AG09309 (cell line): ENCODE measurements at regions not wholly inside any gene's neighbourhood (a gene's known extent, or its start where the extent isn't known, plus 50 kb on each side); places are given as distances from the start of the nearest gene placed in this dataset.

ENCODE experiments used
- DNase-seq: peaks from one replicate; pipeline ENCODE4 v3.0.0-alpha.2; 2010; ENCODE audit warnings: low read depth
- H3K4me3 ChIP-seq: 2 replicates; pipeline ENCODE4 v1.5.1; 2011; ENCODE audit warnings: mild to moderate bottlenecking, low read depth, low read length, moderate library complexity; ENCODE audit not compliant: control insufficient read depth
- TF ChIP-seq, protein P1 (sequence below): IDR thresholded peaks from 2 replicates; pipeline ENCODE4 v1.5.1; 2011; ENCODE audit warnings: mild to moderate bottlenecking, low read depth, low read length, inconsistent platforms; ENCODE audit not compliant: insufficient read depth, control insufficient read depth; ENCODE audit errors: missing control alignments

DNA sequence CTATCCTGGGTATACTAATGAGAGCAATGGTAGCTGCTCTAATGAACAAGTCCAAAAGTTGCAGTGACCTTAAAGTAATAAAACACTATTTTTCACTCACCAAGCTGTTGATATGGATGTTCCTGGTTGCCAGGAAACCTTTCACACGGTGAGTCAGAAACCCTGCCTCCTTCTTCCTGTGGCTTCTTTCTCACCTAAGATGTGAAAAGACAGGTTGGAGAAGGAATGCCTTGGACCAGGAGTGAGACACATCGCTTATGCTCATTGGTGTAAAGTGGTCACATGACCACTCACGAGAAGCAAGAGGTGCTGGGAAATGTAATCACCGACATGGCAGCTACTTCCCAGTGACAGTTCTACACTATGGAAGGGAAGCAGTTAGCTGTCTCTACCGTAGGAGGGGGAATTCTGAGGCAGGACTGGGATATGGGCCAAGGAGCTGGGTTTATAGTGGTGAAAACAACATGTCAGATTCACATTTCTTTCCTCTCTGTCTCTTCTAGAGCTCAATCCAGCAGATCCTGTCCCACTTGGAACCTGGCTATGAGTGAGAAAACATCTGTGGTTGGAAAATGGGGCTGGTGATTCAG, 320.4 kb upstream of the KLF4 start:
- no peak overlapping the region for H3K4me3 ChIP-seq
- TF ChIP-seq, protein P1, sequence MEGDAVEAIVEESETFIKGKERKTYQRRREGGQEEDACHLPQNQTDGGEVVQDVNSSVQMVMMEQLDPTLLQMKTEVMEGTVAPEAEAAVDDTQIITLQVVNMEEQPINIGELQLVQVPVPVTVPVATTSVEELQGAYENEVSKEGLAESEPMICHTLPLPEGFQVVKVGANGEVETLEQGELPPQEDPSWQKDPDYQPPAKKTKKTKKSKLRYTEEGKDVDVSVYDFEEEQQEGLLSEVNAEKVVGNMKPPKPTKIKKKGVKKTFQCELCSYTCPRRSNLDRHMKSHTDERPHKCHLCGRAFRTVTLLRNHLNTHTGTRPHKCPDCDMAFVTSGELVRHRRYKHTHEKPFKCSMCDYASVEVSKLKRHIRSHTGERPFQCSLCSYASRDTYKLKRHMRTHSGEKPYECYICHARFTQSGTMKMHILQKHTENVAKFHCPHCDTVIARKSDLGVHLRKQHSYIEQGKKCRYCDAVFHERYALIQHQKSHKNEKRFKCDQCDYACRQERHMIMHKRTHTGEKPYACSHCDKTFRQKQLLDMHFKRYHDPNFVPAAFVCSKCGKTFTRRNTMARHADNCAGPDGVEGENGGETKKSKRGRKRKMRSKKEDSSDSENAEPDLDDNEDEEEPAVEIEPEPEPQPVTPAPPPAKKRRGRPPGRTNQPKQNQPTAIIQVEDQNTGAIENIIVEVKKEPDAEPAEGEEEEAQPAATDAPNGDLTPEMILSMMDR = no peak
- DNase-seq = no peak

DNA sequence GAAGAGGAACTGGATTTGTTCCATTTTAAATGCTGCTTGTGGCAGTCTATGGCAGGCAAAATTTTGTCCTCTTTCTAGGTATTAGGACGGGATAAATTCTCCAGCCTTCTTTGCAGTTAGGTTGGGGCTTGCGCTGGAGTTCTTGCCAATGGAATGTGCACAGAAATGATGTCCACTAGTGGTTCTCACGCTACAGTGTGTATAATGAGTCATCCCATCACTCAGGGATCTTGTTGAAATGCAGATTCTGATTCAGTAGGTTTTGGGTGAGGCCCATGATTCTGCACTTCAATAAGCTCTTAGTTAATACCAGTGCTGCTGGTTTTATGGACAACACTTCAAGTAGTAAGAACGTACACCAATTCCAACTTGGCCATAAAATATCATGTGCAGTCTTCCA, 317.6 kb upstream of the KLF4 start:
- no peak overlapping the region for H3K4me3 ChIP-seq
- TF ChIP-seq, protein P1 = no peak
- no peak for DNase-seq

DNA sequence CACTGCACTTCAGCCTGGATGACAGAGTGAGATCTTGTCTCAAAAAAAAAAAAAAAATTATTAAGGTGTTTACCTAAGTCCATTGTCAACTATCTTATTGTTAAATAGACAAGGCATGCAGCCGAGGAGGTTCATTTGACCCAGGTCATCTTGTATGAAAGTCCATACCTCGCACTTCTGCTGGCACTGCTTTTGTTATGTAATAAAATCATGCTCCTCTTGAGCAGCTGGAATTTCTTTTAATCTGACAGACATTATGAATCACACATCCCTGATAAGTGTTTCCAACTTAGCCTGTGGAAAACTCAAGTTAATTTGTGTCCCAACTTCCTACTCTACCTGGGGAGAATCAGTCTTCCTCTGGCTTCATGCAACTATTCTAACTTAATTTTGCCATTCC, 315.6 kb upstream of the KLF4 start:
- H3K4me3 ChIP-seq = no peak overlapping the region
- DNase-seq = no peak
- TF ChIP-seq, protein P1 = no peak

DNA sequence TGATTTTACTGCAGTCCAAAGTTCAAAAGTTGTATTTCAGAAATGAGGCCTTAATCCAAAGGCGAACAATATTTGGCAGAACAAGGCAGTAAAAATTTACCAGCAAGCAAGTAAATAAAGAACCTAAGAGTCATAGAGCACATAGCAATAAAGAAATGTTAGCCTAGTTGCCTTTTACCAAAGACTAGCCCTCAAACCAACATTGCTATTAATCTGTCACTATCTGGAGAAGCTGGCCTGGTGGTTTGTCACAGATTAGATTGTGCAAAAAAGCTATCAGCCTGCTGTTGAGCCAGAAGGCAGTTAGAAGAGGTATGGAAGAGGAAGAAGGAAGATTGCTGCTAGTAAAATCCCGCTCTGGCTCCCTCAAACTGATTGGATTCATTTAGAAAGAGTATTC, 304.7 kb upstream of the KLF4 start:
- TF ChIP-seq, protein P1 = no peak
- no peak for DNase-seq

DNA sequence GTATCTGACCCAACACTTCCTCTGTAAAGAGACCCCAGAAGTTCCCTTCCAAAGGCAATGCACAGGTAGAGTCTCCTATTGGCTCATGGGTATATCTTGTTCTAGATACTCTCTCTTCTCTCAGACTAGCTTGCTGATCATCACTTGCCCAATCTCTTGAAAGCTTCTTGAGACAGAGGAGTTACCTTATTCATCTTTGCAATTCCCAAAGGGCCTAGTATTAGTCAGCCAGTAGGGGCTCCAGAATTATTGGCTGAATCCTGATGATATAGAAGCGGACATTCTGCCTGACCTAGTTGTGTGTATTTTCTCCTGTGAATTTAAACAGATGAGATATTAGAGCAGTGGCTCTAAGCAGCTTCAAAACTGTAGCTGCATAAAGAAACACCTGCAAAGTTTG, 304.0 kb upstream of the KLF4 start:
- H3K4me3 ChIP-seq = no peak overlapping the region
- no peak for DNase-seq
- TF ChIP-seq, protein P1 = no peak

More for the DNA sequence above, 304.7 kb upstream of the KLF4 start:
- no peak overlapping the region for H3K4me3 ChIP-seq

DNA sequence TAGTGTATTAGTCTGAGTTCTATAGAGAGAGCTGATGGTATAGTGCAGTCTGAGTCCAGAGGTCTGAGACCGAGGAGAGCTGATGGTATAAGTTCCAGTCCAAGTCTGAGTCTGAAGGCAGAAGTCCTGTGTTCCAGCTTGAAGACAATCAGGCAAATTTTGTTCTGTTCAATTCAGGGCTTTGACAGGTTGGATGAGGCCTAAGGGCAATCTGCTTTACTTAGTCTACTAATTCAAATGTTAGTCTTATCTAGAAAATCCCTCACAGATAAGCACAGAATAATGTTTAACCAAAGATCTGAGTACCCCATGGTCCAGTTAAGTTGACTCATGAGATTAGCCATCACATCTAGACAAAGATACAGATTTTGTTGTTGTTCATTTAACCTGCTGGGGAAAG, 303.0 kb upstream of the KLF4 start:
- TF ChIP-seq, protein P1 = no peak
- H3K4me3 ChIP-seq = no peak overlapping the region
- DNase-seq = no peak

DNA sequence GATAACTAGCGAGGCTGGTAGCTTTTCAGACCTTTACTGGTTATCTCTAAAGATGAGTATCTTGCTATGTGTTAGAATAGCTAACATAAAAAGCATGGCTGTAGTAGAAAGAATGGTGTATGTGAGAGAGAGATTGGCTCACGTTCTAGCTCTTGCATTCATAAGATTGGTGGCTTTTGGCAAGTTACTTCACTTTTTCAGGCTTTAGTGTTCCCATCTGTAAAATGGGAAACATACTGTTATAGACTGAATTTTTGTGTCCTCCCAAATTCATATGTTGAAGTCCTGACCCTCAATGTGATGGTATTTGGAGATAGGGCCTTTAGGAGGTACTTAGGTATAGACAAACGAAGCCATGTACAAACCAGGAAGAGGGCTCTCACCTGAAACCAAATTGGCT, 302.4 kb upstream of the KLF4 start:
- TF ChIP-seq, protein P1 = no peak
- DNase-seq = no peak
- no peak overlapping the region for H3K4me3 ChIP-seq
